ENCODE measurements at regions not wholly inside any gene's neighbourhood (a gene's known extent, or its start where the extent isn't known, plus 50 kb on each side); places are given as distances from the start of the nearest gene placed in this dataset.
"Not testable (repeated sequence)": the region's sequence is repeated elsewhere in the genome, so short reads cannot be mapped to it uniquely, and the experiment has no call there.

- ChIA-PET POLR2A (ENCODE audit: unreplicated experiment) (no interaction called here), CTCF (no interaction called here)
- Histone ChIP-seq H2AFZ (replicated peaks; ENCODE audit: low read length, poor library complexity) (no peak overlapping the region), H3K36me3 (ENCODE audit: control insufficient read depth, insufficient read depth, low read length) (no peaks in the 10 kb centered on the region), H3K4me2 (ENCODE audit: low read depth, low read length) (no peak overlapping the region), H3K14ac (replicated peaks; ENCODE audit: low read depth, low read length) (no peak overlapping the region), H2AK5ac (ENCODE audit: low read depth, low read length) (no peak overlapping the region), H3K9me1 (ENCODE audit: insufficient read depth, low read length) (no peaks in the 10 kb centered on the region), H4K20me1 (ENCODE audit: insufficient read depth, low read length) (no peaks in the 10 kb centered on the region), H2BK15ac (ENCODE audit: low read depth, low read length) (no peak overlapping the region), H4K8ac (ENCODE audit: low read depth in 2 of 2, low read length in 2 of 2) (no peak overlapping the region), H4K91ac (ENCODE audit: insufficient read depth, low read depth, low read length) (no peak overlapping the region), H3K23ac (ENCODE audit: low read depth, low read length) (no peak overlapping the region), H2AK9ac (replicated peaks; ENCODE audit: low read depth, low read length, poor library complexity) (no peak overlapping the region), H2BK120ac (ENCODE audit: low read depth, low read length) (no peak overlapping the region), H2BK20ac (ENCODE audit: low read depth, low read length) (no peak overlapping the region), H3K56ac (ENCODE audit: extremely low read depth, insufficient read depth, low read length) (no peak overlapping the region), H4K5ac (ENCODE audit: low read depth, low read length) (no peak overlapping the region), H3K9me3 (ENCODE audit: control insufficient read depth, insufficient read depth, low read length) (no peaks in the 10 kb centered on the region), H3K18ac (ENCODE audit: low read depth, low read length) (no peak overlapping the region), H3K27me3 (ENCODE audit: control insufficient read depth, insufficient read depth, low read length) (peaks cover 35% of the 10 kb centered on the region), H3K9ac (ENCODE audit: low read depth, low read length) (no peak overlapping the region), H3K4me1 (ENCODE audit: control insufficient read depth, insufficient read depth, low read length) (no peaks in the 10 kb centered on the region), H3K79me1 (ENCODE audit: low read depth in 1 of 2, low read length in 2 of 2) (no peaks in the 10 kb centered on the region), H3K4ac (ENCODE audit: low read depth, low read length) (no peak overlapping the region), H3K27ac (ENCODE audit: insufficient read depth, low read length) (no peak overlapping the region), H2BK5ac (ENCODE audit: low read depth, low read length, poor library complexity, severe bottlenecking) (no peak overlapping the region), H3K4me3 (ENCODE audit: insufficient read depth, low read depth, low read length) (no peak overlapping the region)
- no peak for ATAC-seq (ENCODE audit: low read depth)
- in situ Hi-C loops (cut with MboI; ENCODE audit: low sequenced_read_pairs) = loop anchor here (5.0 to 10.0 kb wide), 2 partner anchors 279 to 401 kb away; no protein-coding TSS in a partner anchor
- TF ChIP-seq BHLHE40 (IDR thresholded peaks at IDR 0.05; ENCODE audit: low read depth, low read length) = no peak
- no TSS peak for BruUV-seq (replicated peaks)
- intact Hi-C loops (cut with micrococcal nuclease) = no loop called here
- DNase-seq = no peak
- WGBS, 2 experiments (ENCODE audit: extremely low coverage in 2 of 2, insufficient read length in 1 of 2) = no CpG with 5 or more reads among the region's 7 CpGs
- dilution Hi-C loops (cut with HindIII; ENCODE audit: low sequenced_read_pairs, unreplicated experiment) = no loop called here
These were observed 87.4 kb upstream of the SYT13 start for GRCh38 chr11:45373506-45374035.

- H2BK15ac ChIP-seq (ENCODE audit: low read depth, low read length); H2BK120ac ChIP-seq (ENCODE audit: low read depth, low read length); dilution Hi-C loops (cut with HindIII; ENCODE audit: low sequenced_read_pairs, unreplicated experiment); H2BK5ac ChIP-seq (ENCODE audit: low read depth, low read length, poor library complexity, severe bottlenecking); POLR2A ChIA-PET (ENCODE audit: unreplicated experiment); H3K4me1 ChIP-seq (ENCODE audit: control insufficient read depth, insufficient read depth, low read length); H3K56ac ChIP-seq (ENCODE audit: extremely low read depth, insufficient read depth, low read length); H3K18ac ChIP-seq (ENCODE audit: low read depth, low read length); H3K9ac ChIP-seq (ENCODE audit: low read depth, low read length); H2AK9ac ChIP-seq (replicated peaks; ENCODE audit: low read depth, low read length, poor library complexity); H3K9me1 ChIP-seq (ENCODE audit: insufficient read depth, low read length); H4K91ac ChIP-seq (ENCODE audit: insufficient read depth, low read depth, low read length); H3K14ac ChIP-seq (replicated peaks; ENCODE audit: low read depth, low read length); H3K27ac ChIP-seq (ENCODE audit: insufficient read depth, low read length); H3K79me1 ChIP-seq (ENCODE audit: low read depth in 1 of 2, low read length in 2 of 2); H3K36me3 ChIP-seq (ENCODE audit: control insufficient read depth, insufficient read depth, low read length); H4K8ac ChIP-seq (ENCODE audit: low read depth in 2 of 2, low read length in 2 of 2); H4K20me1 ChIP-seq (ENCODE audit: insufficient read depth, low read length); intact Hi-C loops (cut with micrococcal nuclease); H3K23ac ChIP-seq (ENCODE audit: low read depth, low read length); ATAC-seq (ENCODE audit: low read depth); H4K5ac ChIP-seq (ENCODE audit: low read depth, low read length); DNase-seq; BruUV-seq (replicated peaks); H3K4me2 ChIP-seq (ENCODE audit: low read depth, low read length); H2BK20ac ChIP-seq (ENCODE audit: low read depth, low read length); H3K4me3 ChIP-seq (ENCODE audit: insufficient read depth, low read depth, low read length); H3K4ac ChIP-seq (ENCODE audit: low read depth, low read length); H3K9me3 ChIP-seq (ENCODE audit: control insufficient read depth, insufficient read depth, low read length); H2AK5ac ChIP-seq (ENCODE audit: low read depth, low read length): not testable (repeated sequence)
- in situ Hi-C loops (cut with MboI; ENCODE audit: low sequenced_read_pairs) = loop anchor here (5.0 to 10.0 kb wide), 2 partner anchors 280 to 402 kb away; no protein-coding TSS in a partner anchor
- Histone ChIP-seq H2AFZ (replicated peaks; ENCODE audit: low read length, poor library complexity) (peak overlapping the region; percentile 38), H3K27me3 (ENCODE audit: control insufficient read depth, insufficient read depth, low read length) (peaks cover 39% of the 10 kb centered on the region)
- CTCF ChIA-PET = interaction anchor here (0.5 to 2.6 kb wide), 4 partner anchors 283 to 606 kb away, joined by 3 to 25 read pairs (median 4); no protein-coding TSS in a partner anchor
- WGBS, 2 experiments (ENCODE audit: extremely low coverage in 2 of 2, insufficient read length in 1 of 2) = 80% methylated on average over 9 of the region's 16 CpGs; no CpG with 5 or more reads in 1 of the 2 experiments
These were observed 86.3 kb upstream of the SYT13 start for GRCh38 chr11:45372414-45372813.

All from IMR-90 (cell line).